Activated naive CD4-positive, alpha-beta T cell treated with anti-CD3 and anti-CD28 coated beads for 36 hours (primary cell): ENCODE measurements at regions not wholly inside any gene's neighbourhood (a gene's known extent, or its start where the extent isn't known, plus 50 kb on each side); places are given as distances from the start of the nearest gene placed in this dataset.

Experiments
- CTCF ChIA-PET: fragments of 350-600 bp; sonication (Branson Sonifier 250); formaldehyde crosslinking; loops from one replicate; lab custom pipeline; 2021; ENCODE audit warnings: antibody characterized with exemption; lab: Charles Lee
- DNase-seq: peaks from one replicate; pipeline ENCODE4 v3.0.0-alpha.2; 2020
- H3K27ac Mint-ChIP-seq: one replicate; pipeline ENCODE4 v1.8.0; 2021; ENCODE audit warnings: mild to moderate bottlenecking, mixed read lengths
- H3K27me3 Mint-ChIP-seq: one replicate; pipeline ENCODE4 v1.8.0; 2021; ENCODE audit warnings: low read depth, mixed read lengths
- H3K36me3 Mint-ChIP-seq: one replicate; pipeline ENCODE4 v1.8.0; 2021; ENCODE audit warnings: low read depth, mixed read lengths
- H3K4me1 Mint-ChIP-seq: one replicate; pipeline ENCODE4 v1.8.0; 2021; ENCODE audit warnings: low read depth, mixed read lengths
- H3K4me3 Mint-ChIP-seq: one replicate; pipeline ENCODE4 v1.8.0; 2021; ENCODE audit warnings: mild to moderate bottlenecking, moderate library complexity, mixed read lengths
- H3K9me3 Mint-ChIP-seq: one replicate; pipeline ENCODE4 v1.8.0; 2021; ENCODE audit warnings: mixed read lengths
- intact Hi-C: fragments of 100-400 bp; cut with micrococcal nuclease; formaldehyde crosslinking; loops from one replicate; pipeline ENCODE4 v1.15.1; 2023

- DNase-seq, result no peak
- intact Hi-C loops, result no loop called here
- Mint-ChIP-seq H3K9me3 (peaks cover 1% of the 10 kb centered on the region), H3K27ac (no peak overlapping the region), H3K4me1 (no peaks in the 10 kb centered on the region), H3K27me3 (no peaks in the 10 kb centered on the region), H3K36me3 (no peaks in the 10 kb centered on the region), H3K4me3 (no peak overlapping the region)
- CTCF ChIA-PET, result no interaction called here
These were observed 67.8 kb upstream of the POU3F1 start for GRCh38 chr1:38114241-38115026.

GRCh38 chr1:38113159-38113666 lies 66.6 kb upstream of the POU3F1 start:
- Mint-ChIP-seq H3K27ac (no peak overlapping the region), H3K4me3 (no peak overlapping the region), H3K27me3 (no peaks in the 10 kb centered on the region), H3K9me3 (peaks cover 1% of the 10 kb centered on the region), H3K36me3 (no peaks in the 10 kb centered on the region), H3K4me1 (no peaks in the 10 kb centered on the region)
- CTCF ChIA-PET, result no interaction called here
- no peak for DNase-seq
- intact Hi-C loops, result no loop called here

- Mint-ChIP-seq H3K4me3 (no peak overlapping the region), H3K27me3 (no peaks in the 10 kb centered on the region), H3K4me1 (no peaks in the 10 kb centered on the region), H3K9me3 (peaks cover 1% of the 10 kb centered on the region), H3K36me3 (no peaks in the 10 kb centered on the region), H3K27ac (no peak overlapping the region)
- CTCF ChIA-PET, result interaction anchor here (0.6 kb wide), 1 partner anchor 175 kb away, joined by 4 read pairs; no protein-coding TSS in a partner anchor
- intact Hi-C loops, result no loop called here
- DNase-seq, result no peak
These were observed 65.0 kb upstream of the POU3F1 start for GRCh38 chr1:38111589-38111988.

GRCh38 chr1:38105267-38105666 lies 58.7 kb upstream of the POU3F1 start:
- peaks cover 3% of the 10 kb centered on the region for H3K27me3 Mint-ChIP-seq
- CTCF ChIA-PET, result interaction anchor here (0.7 to 1.1 kb wide), 2 partner anchors 47 to 863 kb away, joined by 3 to 6 read pairs; no protein-coding TSS in a partner anchor
- H3K27ac Mint-ChIP-seq, result no peak overlapping the region
- peaks cover 1% of the 10 kb centered on the region for H3K9me3 Mint-ChIP-seq
- intact Hi-C loops, result no loop called here
- no peak overlapping the region for H3K4me3 Mint-ChIP-seq
- DNase-seq, result no peak
- H3K4me1 Mint-ChIP-seq, result no peaks in the 10 kb centered on the region
- no peaks in the 10 kb centered on the region for H3K36me3 Mint-ChIP-seq

- no peaks in the 10 kb centered on the region for H3K4me1 Mint-ChIP-seq
- CTCF ChIA-PET, result interaction anchor here (0.6 kb wide), 1 partner anchor 34 kb away, joined by 3 read pairs; no protein-coding TSS in a partner anchor
These were observed 56.0 kb upstream of the POU3F1 start for GRCh38 chr1:38102636-38103035.

GRCh38 chr1:38101037-38101785 lies 54.6 kb upstream of the POU3F1 start:
- Mint-ChIP-seq H3K36me3 (no peaks in the 10 kb centered on the region), H3K9me3 (no peaks in the 10 kb centered on the region), H3K27ac (no peak overlapping the region), H3K4me3 (no peak overlapping the region), H3K4me1 (no peaks in the 10 kb centered on the region), H3K27me3 (peaks cover 3% of the 10 kb centered on the region)
- CTCF ChIA-PET, result no interaction called here
- DNase-seq, result no peak
- intact Hi-C loops, result no loop called here

More at GRCh38 chr1:38102636-38103035, 56.0 kb upstream of the POU3F1 start:
- Mint-ChIP-seq H3K4me3 (no peak overlapping the region), H3K36me3 (no peaks in the 10 kb centered on the region), H3K27ac (no peak overlapping the region), H3K27me3 (peaks cover 3% of the 10 kb centered on the region), H3K9me3 (no peaks in the 10 kb centered on the region)
- intact Hi-C loops, result no loop called here
- no peak for DNase-seq

GRCh38 chr1:38098101-38098847 lies 51.7 kb upstream of the POU3F1 start:
- Mint-ChIP-seq H3K27ac (no peak overlapping the region), H3K36me3 (no peaks in the 10 kb centered on the region), H3K4me3 (no peak overlapping the region), H3K27me3 (peaks cover 5% of the 10 kb centered on the region), H3K9me3 (no peaks in the 10 kb centered on the region), H3K4me1 (no peaks in the 10 kb centered on the region)
- intact Hi-C loops, result no loop called here
- no peak for DNase-seq
- CTCF ChIA-PET, result no interaction called here

GRCh38 chr1:38097284-38097898 lies 50.8 kb upstream of the POU3F1 start:
- H3K27me3 Mint-ChIP-seq, result peaks cover 10% of the 10 kb centered on the region
- no peak for DNase-seq
- no peak overlapping the region for H3K4me3 Mint-ChIP-seq
- no peaks in the 10 kb centered on the region for H3K36me3 Mint-ChIP-seq
- no peaks in the 10 kb centered on the region for H3K4me1 Mint-ChIP-seq
- no peaks in the 10 kb centered on the region for H3K9me3 Mint-ChIP-seq
- no peak overlapping the region for H3K27ac Mint-ChIP-seq
- intact Hi-C loops, result no loop called here
- CTCF ChIA-PET, result no interaction called here
